ENCODE measurements at regions not wholly inside any gene's neighbourhood (a gene's known extent, or its start where the extent isn't known, plus 50 kb on each side); places are given as distances from the start of the nearest gene placed in this dataset.
"Not testable (repeated sequence)": the region's sequence is repeated elsewhere in the genome, so short reads cannot be mapped to it uniquely, and the experiment has no call there.

GRCh38 chr11:41519696-41520095, 60.2 kb upstream of the LRRC4C start:
- CTCF ChIA-PET, result no interaction called here
- POLR2A ChIA-PET, result no interaction called here

- CTCF ChIA-PET, result no interaction called here
- POLR2A ChIA-PET, result no interaction called here
Observed at GRCh38 chr11:41522391-41522790, 62.9 kb upstream of the LRRC4C start.

- ChIA-PET POLR2A (no interaction called here), CTCF (interaction anchor here (0.5 kb wide), 1 partner anchor 1086 kb away, joined by 4 read pairs; no protein-coding TSS in a partner anchor)
Observed at GRCh38 chr11:41522899-41523672, 63.6 kb upstream of the LRRC4C start.

GRCh38 chr11:41527530-41527929, 68.1 kb upstream of the LRRC4C start:
- CTCF ChIA-PET, result no interaction called here

GRCh38 chr11:41532413-41532812, 73.0 kb upstream of the LRRC4C start:
- CTCF ChIA-PET, result no interaction called here
- POLR2A ChIA-PET, result no interaction called here

More at GRCh38 chr11:41527530-41527929, 68.1 kb upstream of the LRRC4C start:
- POLR2A ChIA-PET, result no interaction called here

GRCh38 chr11:41533761-41534160, 74.3 kb upstream of the LRRC4C start:
- ChIA-PET CTCF (no interaction called here), POLR2A (no interaction called here)

GRCh38 chr11:41534391-41534790, 74.9 kb upstream of the LRRC4C start:
- ChIA-PET POLR2A (no interaction called here), CTCF (no interaction called here)

GRCh38 chr11:41534861-41535260, 75.4 kb upstream of the LRRC4C start:
- CTCF ChIA-PET, result no interaction called here
- POLR2A ChIA-PET, result no interaction called here

- POLR2A ChIA-PET, result no interaction called here
- CTCF ChIA-PET, result no interaction called here
Observed at GRCh38 chr11:41536021-41536568, 76.6 kb upstream of the LRRC4C start.

GRCh38 chr11:41544902-41545301, 85.5 kb upstream of the LRRC4C start:
- POLR2A ChIA-PET, CTCF ChIA-PET: not testable (repeated sequence)

GRCh38 chr11:41578421-41579051, 119.1 kb upstream of the LRRC4C start:
- ChIA-PET POLR2A (no interaction called here), CTCF (no interaction called here)

GRCh38 chr11:41579546-41579945, 120.1 kb upstream of the LRRC4C start:
- POLR2A ChIA-PET, result no interaction called here
- CTCF ChIA-PET, result no interaction called here

- ChIA-PET CTCF (no interaction called here), POLR2A (no interaction called here)
Observed at GRCh38 chr11:41609511-41609910, 150.1 kb upstream of the LRRC4C start.

- POLR2A ChIA-PET, result no interaction called here
- CTCF ChIA-PET, result no interaction called here
Observed at GRCh38 chr11:41612415-41612814, 153.0 kb upstream of the LRRC4C start.

- POLR2A ChIA-PET, result no interaction called here
- CTCF ChIA-PET, result no interaction called here
Observed at GRCh38 chr11:41613326-41613725, 153.9 kb upstream of the LRRC4C start.

- CTCF ChIA-PET, result no interaction called here
Observed at GRCh38 chr11:41622707-41623359, 163.4 kb upstream of the LRRC4C start.

GRCh38 chr11:41659985-41660384, 200.5 kb upstream of the LRRC4C start:
- POLR2A ChIA-PET, result no interaction called here
- CTCF ChIA-PET, result no interaction called here

More at GRCh38 chr11:41622707-41623359, 163.4 kb upstream of the LRRC4C start:
- POLR2A ChIA-PET, result no interaction called here

GRCh38 chr11:41660585-41660984, 201.1 kb upstream of the LRRC4C start:
- CTCF ChIA-PET, result no interaction called here
- POLR2A ChIA-PET, result no interaction called here

GRCh38 chr11:41665441-41666360, 206.2 kb upstream of the LRRC4C start:
- POLR2A ChIA-PET, result no interaction called here
- CTCF ChIA-PET, result no interaction called here
